T-helper 1 cell treated with Interleukin-12 subunit alpha and Interleukin-12 subunit beta and Interleukin-4 antibody, amounts not matched to agents 30 μg/mL and 1 μg/mL, for 36 hours (primary cell): ENCODE measurements at regions not wholly inside any gene's neighbourhood (a gene's known extent, or its start where the extent isn't known, plus 50 kb on each side); places are given as distances from the start of the nearest gene placed in this dataset.

Experiments used
- H3K27ac Mint-ChIP-seq: one replicate; pipeline ENCODE4 v1.8.0; 2021; ENCODE audit warnings: mild to moderate bottlenecking, mixed read lengths
- H3K27me3 Mint-ChIP-seq: one replicate; pipeline ENCODE4 v1.8.0; 2021; ENCODE audit warnings: low read depth, mixed read lengths
- H3K36me3 Mint-ChIP-seq: one replicate; pipeline ENCODE4 v1.8.0; 2021; ENCODE audit warnings: low read depth, mixed read lengths
- H3K4me1 Mint-ChIP-seq: one replicate; pipeline ENCODE4 v1.8.0; 2021; ENCODE audit warnings: low read depth, mixed read lengths
- H3K4me3 Mint-ChIP-seq: one replicate; pipeline ENCODE4 v1.8.0; 2021; ENCODE audit warnings: mild to moderate bottlenecking, moderate library complexity, mixed read lengths
- H3K9me3 Mint-ChIP-seq: one replicate; pipeline ENCODE4 v1.8.0; 2021; ENCODE audit warnings: mixed read lengths

DNA sequence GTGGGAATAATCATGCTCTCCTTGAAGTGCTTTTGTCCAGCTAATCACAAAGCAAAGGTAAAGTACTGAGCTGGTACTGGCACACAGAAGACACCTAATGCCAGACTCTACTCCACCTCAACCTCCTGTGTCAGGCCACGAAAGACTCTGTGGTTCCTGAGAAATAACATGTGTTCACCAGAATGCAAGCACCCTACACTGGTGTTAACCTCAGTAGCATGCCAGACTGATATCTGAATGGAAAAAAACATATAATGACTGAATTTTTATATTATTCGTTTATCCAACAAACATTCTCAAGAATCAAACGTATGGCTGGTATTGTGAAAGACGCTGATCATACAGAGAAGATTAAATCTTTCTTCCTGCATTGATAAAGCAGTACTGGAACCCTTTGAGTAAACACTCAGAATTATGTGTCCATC is 97.1 kb upstream of the IFNE start:
- Mint-ChIP-seq H3K9me3 (no peaks in the 10 kb centered on the region), H3K4me3 (peak overlapping the region; percentile 85), H3K27me3 (peaks cover 27% of the 10 kb centered on the region), H3K27ac (peak overlapping the region; percentile 82), H3K4me1 (peaks cover 33% of the 10 kb centered on the region), H3K36me3 (peaks cover 4% of the 10 kb centered on the region)

DNA sequence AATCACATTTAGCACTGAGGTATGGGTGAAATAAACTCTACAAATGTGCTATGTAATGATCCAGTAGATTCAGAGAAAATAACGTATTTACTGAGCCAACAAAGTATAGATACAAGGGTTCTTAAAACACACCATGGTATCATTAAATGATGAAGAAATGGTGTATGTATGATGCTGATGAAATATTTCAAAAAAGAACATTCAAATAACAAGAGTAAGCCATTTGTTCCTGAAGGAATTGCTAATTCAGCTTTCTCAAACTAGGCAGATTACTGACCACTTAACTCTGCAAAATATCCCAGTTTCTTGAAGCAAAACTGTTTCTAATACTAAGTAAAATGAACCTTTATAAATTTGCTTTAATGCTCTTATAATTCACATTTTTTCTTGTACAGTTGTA is 97.6 kb upstream of the IFNE start:
- no peak overlapping the region for H3K27ac Mint-ChIP-seq
- H3K9me3 Mint-ChIP-seq = no peaks in the 10 kb centered on the region
- no peak overlapping the region for H3K4me3 Mint-ChIP-seq
- H3K27me3 Mint-ChIP-seq = peaks cover 26% of the 10 kb centered on the region
- peaks cover 4% of the 10 kb centered on the region for H3K36me3 Mint-ChIP-seq
- peaks cover 33% of the 10 kb centered on the region for H3K4me1 Mint-ChIP-seq

DNA sequence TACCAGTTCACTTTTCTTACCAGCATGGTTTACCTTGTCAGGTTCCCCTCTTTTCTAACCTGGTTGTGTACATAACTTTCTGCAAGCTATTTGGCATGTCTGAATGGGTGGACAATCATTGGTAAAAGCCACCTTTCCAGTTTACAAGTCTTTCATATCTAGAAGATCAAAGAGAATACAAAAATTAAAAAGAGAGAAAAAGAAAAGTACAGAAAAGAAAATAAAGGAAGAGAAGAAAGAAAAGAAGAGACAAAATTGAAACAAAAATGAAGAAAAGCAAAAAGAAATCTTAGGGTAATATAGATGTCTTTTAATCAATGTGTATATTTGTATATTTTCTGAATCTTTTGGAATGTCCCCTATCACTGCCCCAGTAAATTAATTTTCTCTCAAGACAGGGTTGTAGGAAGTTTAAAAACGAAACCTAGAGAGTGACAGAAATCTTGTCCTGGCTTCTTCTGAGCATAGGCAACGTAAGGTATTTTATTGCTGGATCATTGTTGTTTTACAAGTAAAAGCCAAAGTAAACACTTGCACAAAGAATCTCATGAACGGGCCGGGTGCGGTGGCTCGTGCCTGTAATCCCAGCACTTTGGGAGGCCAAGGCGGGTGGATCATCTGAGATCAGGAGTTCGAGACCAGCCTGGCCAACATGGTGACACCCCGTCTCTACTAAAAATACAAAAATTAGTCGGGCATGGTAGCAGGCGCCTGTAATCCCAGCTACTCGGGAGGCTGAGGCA is 98.7 kb upstream of the IFNE start:
- H3K4me3 Mint-ChIP-seq = no peak overlapping the region
- no peak overlapping the region for H3K27ac Mint-ChIP-seq
- peaks cover 20% of the 10 kb centered on the region for H3K27me3 Mint-ChIP-seq
- peaks cover 4% of the 10 kb centered on the region for H3K36me3 Mint-ChIP-seq
- no peaks in the 10 kb centered on the region for H3K9me3 Mint-ChIP-seq
- peaks cover 33% of the 10 kb centered on the region for H3K4me1 Mint-ChIP-seq

DNA sequence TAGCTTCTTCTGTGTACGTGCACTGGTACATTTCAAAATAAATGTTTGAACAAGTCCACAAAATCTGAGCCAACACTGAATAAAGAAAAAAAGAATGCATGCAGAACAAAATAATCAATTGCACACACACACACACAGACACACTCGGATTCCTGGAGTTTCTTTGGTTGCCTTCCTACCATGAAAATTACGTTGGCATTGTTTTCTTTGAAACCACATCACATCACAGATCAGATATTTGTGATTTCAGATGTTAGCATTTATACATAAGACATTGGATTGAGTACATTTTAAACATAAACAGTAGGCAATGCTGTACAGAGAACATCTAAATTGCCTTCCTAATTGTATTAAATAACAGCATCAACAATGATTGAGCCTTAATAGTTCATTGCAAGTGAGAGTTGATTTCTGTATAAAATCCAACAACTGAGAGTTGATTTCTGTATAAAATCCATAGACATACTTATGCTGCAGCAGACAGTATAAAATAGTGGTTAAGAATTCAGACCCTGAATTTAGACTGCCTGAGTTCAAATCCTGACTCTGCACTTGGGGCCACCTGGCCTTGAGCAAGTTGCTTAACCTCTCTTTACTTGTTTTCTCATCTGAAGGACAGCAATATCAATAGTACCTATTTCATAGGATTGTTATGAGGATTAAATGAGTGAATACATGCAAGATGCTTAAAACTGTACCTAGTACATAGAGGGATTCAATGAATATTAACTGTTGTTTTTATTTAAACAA is 101.7 kb upstream of the IFNE start:
- peaks cover 2% of the 10 kb centered on the region for H3K36me3 Mint-ChIP-seq

DNA sequence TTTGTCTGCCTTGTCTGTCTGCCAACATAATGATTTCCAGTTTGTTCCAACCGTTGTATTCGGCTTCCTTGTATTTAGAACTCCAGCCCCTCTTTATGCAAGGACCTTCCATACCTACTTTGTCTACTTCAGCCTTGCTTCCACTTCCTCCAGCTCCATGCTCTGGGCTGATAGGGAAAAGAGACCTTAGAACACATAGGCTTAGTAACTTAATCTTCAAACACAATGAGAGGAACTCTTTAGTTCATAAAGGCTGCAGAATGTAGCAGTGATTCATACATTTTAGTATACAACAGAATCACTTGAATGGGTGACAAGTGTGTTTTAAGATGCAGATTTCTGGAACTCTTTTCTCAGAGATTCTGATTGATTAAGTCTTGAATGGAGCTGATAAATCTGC is 102.8 kb upstream of the IFNE start:
- H3K4me3 Mint-ChIP-seq = no peak overlapping the region
- no peak overlapping the region for H3K27ac Mint-ChIP-seq
- H3K36me3 Mint-ChIP-seq = peaks cover 2% of the 10 kb centered on the region
- H3K4me1 Mint-ChIP-seq = peaks cover 8% of the 10 kb centered on the region
- H3K9me3 Mint-ChIP-seq = no peaks in the 10 kb centered on the region
- H3K27me3 Mint-ChIP-seq = peaks cover 15% of the 10 kb centered on the region

More for the DNA sequence above, 101.7 kb upstream of the IFNE start:
- H3K4me3 Mint-ChIP-seq = no peak overlapping the region
- H3K27me3 Mint-ChIP-seq = peaks cover 12% of the 10 kb centered on the region
- H3K4me1 Mint-ChIP-seq = peaks cover 14% of the 10 kb centered on the region
- no peaks in the 10 kb centered on the region for H3K9me3 Mint-ChIP-seq
- H3K27ac Mint-ChIP-seq = no peak overlapping the region

DNA sequence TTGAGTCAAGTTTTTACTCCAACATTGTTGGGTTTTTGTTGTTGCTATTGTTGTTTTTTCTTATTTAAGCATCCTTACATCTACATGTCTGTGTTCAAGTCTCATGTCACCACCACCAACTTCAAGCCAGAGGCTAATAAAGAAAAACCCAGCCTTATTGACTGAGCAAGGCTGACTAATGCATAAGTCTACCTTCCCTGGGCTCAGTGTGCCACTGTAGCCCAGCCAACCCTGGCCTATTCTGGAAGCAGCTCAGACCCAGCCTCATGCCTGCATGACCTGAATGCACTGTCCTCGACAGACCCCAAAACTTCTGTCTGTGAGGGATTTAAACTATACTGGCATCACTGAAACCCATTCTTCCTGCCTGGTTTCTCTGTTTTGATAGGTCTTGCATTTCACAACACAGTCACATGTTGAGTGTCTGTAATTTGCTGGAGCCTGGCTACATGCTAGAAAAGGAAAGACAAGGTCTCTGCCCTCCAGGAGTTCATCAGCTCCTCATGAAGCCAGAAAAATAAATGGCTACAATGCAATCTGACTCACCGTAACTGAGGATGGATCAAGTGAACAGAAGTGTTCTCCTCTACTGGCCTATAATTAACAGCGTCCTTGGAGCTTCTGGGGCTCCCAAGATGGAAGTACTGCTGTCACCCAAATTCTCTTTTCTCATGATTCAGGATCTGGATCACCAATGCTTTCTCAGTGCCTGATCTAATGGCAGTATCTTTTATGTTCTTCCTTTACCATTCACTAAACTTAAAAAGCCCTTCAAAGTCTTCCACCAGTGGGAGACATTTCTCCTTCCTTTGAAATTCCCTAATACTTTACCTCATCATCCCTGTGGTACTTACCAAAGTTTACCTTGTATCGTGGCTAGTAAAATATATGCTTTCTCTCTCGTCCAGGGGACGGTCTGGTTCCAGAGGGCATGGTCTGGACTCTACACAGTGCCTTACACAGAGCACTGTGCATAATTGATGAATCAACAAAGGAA is 103.9 kb upstream of the IFNE start:
- peaks cover 6% of the 10 kb centered on the region for H3K4me1 Mint-ChIP-seq
- H3K27me3 Mint-ChIP-seq = peaks cover 12% of the 10 kb centered on the region
- no peak overlapping the region for H3K27ac Mint-ChIP-seq
- H3K9me3 Mint-ChIP-seq = no peaks in the 10 kb centered on the region
- no peak overlapping the region for H3K4me3 Mint-ChIP-seq
- no peaks in the 10 kb centered on the region for H3K36me3 Mint-ChIP-seq

DNA sequence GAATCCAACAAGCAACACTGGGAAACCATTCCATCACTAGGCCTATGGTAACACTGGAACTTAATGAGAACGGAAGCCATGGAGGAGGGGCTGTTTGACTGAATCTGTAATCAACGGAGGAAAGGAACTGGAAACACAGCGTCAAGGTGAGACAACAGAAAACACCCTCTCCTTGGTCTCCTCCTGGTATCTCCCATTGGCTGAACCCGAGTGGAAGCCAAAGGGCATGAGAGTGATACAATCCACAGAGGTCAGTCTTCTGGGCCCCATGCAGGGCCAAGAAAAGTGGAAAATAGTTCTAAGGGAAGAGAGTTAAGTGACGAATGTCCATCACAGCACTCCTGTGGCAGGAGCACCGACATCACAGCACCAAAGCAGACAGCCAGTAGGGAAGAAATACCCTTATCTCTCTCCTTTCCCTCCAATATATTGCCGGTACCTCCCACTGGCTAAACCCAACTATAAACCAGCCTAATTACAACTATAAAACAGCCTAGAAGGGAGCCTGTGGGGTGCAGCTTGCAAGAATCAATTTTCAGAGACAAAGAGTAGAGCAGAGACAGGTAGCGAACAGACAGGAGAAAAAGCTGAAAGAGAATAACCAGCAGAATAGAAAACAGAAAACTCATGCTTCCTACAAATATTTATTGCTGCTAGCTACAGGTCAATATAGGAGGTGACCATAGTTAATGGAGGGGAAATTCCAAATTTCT is 107.4 kb upstream of the IFNE start:
- no peak overlapping the region for H3K4me3 Mint-ChIP-seq
- peaks cover 13% of the 10 kb centered on the region for H3K4me1 Mint-ChIP-seq
- H3K27me3 Mint-ChIP-seq = peaks cover 14% of the 10 kb centered on the region
- H3K36me3 Mint-ChIP-seq = no peaks in the 10 kb centered on the region
- no peak overlapping the region for H3K27ac Mint-ChIP-seq
- no peaks in the 10 kb centered on the region for H3K9me3 Mint-ChIP-seq

DNA sequence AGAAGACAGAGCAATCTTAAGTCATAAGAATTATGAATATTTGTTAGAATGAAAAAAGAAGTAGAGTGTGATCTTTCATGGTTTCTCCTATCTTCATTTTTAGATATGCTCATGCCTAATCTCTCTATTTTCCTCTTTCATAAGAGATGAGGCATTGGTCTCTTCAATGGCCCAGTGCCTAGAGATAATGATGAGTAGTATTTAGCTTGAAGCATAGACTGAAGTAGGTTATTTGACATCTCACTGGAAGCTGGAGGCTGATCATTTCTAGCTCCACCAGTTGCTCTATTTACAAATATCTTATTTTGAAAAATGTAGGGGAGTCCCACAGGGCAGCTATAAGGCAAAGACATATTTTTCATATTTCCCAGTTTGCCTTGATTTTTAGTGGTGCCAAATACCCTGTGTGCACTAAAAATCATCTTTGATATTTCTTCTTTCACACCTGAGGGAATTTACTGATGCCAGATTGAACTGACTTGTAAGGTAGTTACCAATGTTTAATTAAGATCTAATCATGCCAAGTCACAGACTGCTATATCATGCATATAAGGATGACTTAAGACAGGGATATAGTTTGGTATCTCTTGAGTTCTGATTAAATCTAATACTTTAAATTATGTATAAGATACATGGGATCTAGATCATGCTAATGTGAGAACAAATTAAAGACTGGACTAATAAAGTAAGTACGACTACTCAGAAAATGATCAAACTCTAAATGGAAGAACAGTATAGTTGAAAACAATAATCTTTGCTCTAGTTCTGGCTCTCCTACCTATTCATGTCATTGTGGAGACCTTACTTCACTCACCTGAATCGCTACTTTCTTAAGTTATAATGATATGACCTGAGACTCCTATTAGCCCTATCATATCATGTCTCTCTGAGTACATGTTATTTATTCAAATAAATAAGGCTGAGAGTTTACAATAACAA is 108.2 kb upstream of the IFNE start:
- Mint-ChIP-seq H3K27ac (no peak overlapping the region), H3K27me3 (peaks cover 21% of the 10 kb centered on the region), H3K4me1 (peaks cover 13% of the 10 kb centered on the region), H3K9me3 (no peaks in the 10 kb centered on the region), H3K4me3 (no peak overlapping the region), H3K36me3 (no peaks in the 10 kb centered on the region)

DNA sequence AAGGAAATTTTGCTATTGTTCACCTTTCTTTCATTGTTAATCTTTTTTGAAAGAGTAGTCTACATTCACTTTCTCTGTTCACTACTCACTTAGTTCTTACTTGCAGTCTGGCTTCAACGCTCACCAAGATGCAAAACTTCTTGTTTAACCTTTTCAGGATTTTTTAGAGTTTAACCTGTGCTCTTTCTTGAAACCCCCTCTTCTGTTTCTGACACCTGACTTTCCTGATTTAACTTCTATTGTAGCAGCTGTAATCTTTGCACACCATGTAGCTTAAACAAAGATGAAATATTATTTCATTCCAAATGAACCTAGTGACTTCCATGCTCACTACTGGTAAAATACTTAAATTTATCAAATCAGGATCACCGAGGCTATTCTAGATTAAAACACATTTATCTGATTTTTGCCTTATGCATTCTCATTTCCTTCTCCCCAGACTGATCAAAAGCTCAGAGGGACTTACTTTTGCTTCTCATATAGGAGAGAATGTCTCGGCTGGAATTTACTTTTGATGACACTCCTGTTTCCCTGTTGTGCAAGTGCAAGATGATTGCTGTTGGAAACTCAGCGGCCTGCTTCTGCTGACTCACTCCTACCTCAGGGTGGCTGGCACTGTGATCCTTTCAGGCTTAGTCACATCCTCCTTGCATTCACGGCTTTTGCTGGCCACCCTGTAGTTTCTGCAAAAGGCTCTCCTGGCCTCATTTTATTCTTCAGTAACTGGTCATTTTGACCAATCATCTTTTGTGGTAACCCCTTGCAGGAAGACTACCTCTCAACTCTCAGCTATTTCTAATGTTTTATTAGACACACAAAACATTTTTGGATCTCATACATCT is 109.3 kb upstream of the IFNE start:
- H3K4me1 Mint-ChIP-seq = peaks cover 13% of the 10 kb centered on the region
- no peaks in the 10 kb centered on the region for H3K36me3 Mint-ChIP-seq
- H3K27ac Mint-ChIP-seq = peak overlapping the region; percentile 6
- peaks cover 27% of the 10 kb centered on the region for H3K27me3 Mint-ChIP-seq
- no peaks in the 10 kb centered on the region for H3K9me3 Mint-ChIP-seq
- no peak overlapping the region for H3K4me3 Mint-ChIP-seq

DNA sequence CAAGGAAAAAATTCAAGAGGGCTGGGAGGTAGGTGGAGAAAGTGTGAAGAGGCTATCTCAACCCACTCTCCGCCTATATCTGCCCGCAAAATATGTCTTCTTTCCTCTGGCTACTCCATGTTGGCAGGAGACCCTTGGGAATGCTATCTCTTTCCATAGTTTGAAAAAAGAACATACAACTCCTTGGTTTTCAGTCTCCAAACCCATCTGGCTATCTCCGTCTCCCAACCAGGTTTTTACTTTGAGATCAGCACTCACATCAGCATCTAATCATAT is 109.9 kb upstream of the IFNE start:
- H3K27me3 Mint-ChIP-seq = peaks cover 24% of the 10 kb centered on the region
- H3K27ac Mint-ChIP-seq = no peak overlapping the region
- H3K36me3 Mint-ChIP-seq = no peaks in the 10 kb centered on the region
- peaks cover 13% of the 10 kb centered on the region for H3K4me1 Mint-ChIP-seq
- H3K4me3 Mint-ChIP-seq = no peak overlapping the region
- no peaks in the 10 kb centered on the region for H3K9me3 Mint-ChIP-seq

DNA sequence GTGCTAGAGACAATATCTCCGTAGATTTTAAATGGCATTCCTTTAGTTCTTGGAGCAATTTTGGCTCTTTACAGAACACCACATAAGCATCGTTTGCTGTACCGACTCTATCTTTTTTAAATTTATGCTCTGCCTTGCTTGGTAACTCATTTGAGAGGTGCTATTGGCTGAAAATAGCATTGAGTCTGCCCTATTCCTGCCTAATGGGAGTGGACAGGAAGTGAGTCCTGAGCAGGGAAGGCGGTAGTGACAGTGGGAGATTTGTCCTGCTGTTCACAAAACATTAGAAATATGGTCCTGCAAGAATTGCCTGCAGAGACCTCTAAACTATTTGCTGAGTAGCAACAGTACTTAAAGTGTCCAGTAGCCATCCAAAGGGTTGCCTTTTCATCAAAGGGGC is 115.2 kb upstream of the IFNE start:
- Mint-ChIP-seq H3K36me3 (no peaks in the 10 kb centered on the region), H3K27me3 (peaks cover 27% of the 10 kb centered on the region)

DNA sequence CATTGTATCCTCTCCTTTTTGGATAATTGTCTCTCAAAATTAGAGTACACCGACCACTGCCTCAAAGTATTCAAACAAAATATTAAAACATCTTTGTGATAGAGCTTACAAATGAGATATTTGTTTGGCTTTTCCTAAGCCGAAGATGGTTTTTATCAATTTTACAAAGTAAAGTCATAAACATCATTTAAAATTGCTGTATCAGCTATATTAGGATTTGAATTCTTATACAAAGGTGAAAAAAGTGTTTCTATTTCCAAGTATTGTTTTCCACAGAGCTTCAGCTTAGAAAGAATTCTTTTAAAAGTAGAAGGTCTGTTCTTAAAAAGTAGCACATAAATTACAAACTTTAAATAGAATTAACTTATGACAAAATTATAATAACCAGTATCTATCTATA is 116.6 kb upstream of the IFNE start:
- H3K4me1 Mint-ChIP-seq = no peaks in the 10 kb centered on the region
- H3K27ac Mint-ChIP-seq = no peak overlapping the region
- no peaks in the 10 kb centered on the region for H3K9me3 Mint-ChIP-seq
- no peaks in the 10 kb centered on the region for H3K36me3 Mint-ChIP-seq
- peaks cover 24% of the 10 kb centered on the region for H3K27me3 Mint-ChIP-seq
- no peak overlapping the region for H3K4me3 Mint-ChIP-seq

More for the DNA sequence above, 115.2 kb upstream of the IFNE start:
- no peaks in the 10 kb centered on the region for H3K9me3 Mint-ChIP-seq
- H3K4me1 Mint-ChIP-seq = peaks cover under 1% of the 10 kb centered on the region
- no peak overlapping the region for H3K4me3 Mint-ChIP-seq
- H3K27ac Mint-ChIP-seq = no peak overlapping the region
